Vagina (tissue), 2 donors: ENCODE measurements at regions not wholly inside any gene's neighbourhood (a gene's known extent, or its start where the extent isn't known, plus 50 kb on each side); places are given as distances from the start of the nearest gene placed in this dataset.
"Not testable (repeated sequence)": the region's sequence is repeated elsewhere in the genome, so short reads cannot be mapped to it uniquely, and the experiment has no call there.

Experiments used
- DNase-seq, 2 donors: peaks; one replicate each; pipeline ENCODE4 v3.0.0-alpha.2; 2017; ENCODE audit errors: extremely low spot score in 2 of 2
- H3K27ac ChIP-seq: fragments of 200-600 bp; sonication (generic); one replicate; pipeline ENCODE4 v1.5.1; 2019
- H3K27me3 ChIP-seq: fragments of 200-600 bp; sonication (generic); one replicate; pipeline ENCODE4 v1.5.1; 2019
- H3K36me3 ChIP-seq, 2 donors: fragments of 200-600 bp; sonication (generic); one replicate each; pipeline ENCODE4 v1.5.1; 2017 to 2019
- H3K4me1 ChIP-seq: fragments of 200-600 bp; sonication (generic); one replicate; pipeline ENCODE4 v1.5.1; 2019
- H3K4me3 ChIP-seq, 2 donors: fragments of 200-600 bp; sonication (generic); 1 replicate in 1 of 2; 2 replicates in 1 of 2; pipeline ENCODE4 v1.5.1; 2016 to 2019
- H3K9me3 ChIP-seq: fragments of 200-600 bp; sonication (generic); one replicate; pipeline ENCODE4 v1.5.1; 2019
- POLR2A ChIP-seq, 2 donors: fragments of 450-650 bp; IDR thresholded peaks; one replicate each; pipeline ENCODE4 v1.6.1; 2017; ENCODE audit warnings: antibody characterized with exemption in 2 of 2, mild to moderate bottlenecking in 2 of 2, moderate library complexity in 2 of 2
- POLR2AphosphoS5 ChIP-seq, 2 donors: sonication (generic); formaldehyde crosslinking; IDR thresholded peaks; one replicate each; pipeline ENCODE4 v1.9.0; 2017; ENCODE audit warnings: antibody characterized with exemption in 2 of 2, mild to moderate bottlenecking in 2 of 2, low read depth in 1 of 2; ENCODE audit not compliant: insufficient read depth in 1 of 2
- intact Hi-C: fragments of 100-400 bp; cut with DNase I; formaldehyde crosslinking; loops from one replicate; pipeline ENCODE4 v1.15.1; 2023
- TF ChIP-seq, protein P1 (sequence below), 3 experiments: fragments of 450-650 bp in 2 of 3; fragments of 200-600 bp in 1 of 3; sonication (generic) in 1 of 3; IDR thresholded peaks; one replicate each; pipeline ENCODE4 v1.5.1; 2017 to 2019; ENCODE audit warnings: antibody characterized with exemption in 3 of 3, mild to moderate bottlenecking in 2 of 3, moderate library complexity in 2 of 3

- intact Hi-C loops = no loop called here
- TF ChIP-seq, protein P1, sequence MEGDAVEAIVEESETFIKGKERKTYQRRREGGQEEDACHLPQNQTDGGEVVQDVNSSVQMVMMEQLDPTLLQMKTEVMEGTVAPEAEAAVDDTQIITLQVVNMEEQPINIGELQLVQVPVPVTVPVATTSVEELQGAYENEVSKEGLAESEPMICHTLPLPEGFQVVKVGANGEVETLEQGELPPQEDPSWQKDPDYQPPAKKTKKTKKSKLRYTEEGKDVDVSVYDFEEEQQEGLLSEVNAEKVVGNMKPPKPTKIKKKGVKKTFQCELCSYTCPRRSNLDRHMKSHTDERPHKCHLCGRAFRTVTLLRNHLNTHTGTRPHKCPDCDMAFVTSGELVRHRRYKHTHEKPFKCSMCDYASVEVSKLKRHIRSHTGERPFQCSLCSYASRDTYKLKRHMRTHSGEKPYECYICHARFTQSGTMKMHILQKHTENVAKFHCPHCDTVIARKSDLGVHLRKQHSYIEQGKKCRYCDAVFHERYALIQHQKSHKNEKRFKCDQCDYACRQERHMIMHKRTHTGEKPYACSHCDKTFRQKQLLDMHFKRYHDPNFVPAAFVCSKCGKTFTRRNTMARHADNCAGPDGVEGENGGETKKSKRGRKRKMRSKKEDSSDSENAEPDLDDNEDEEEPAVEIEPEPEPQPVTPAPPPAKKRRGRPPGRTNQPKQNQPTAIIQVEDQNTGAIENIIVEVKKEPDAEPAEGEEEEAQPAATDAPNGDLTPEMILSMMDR (IDR thresholded peaks at IDR 0.05) = no peak
- TF ChIP-seq POLR2A (IDR thresholded peaks at IDR 0.05) = no peak
- no peaks in the 10 kb centered on the region for H3K36me3 ChIP-seq
- no peak overlapping the region for H3K27ac ChIP-seq
- H3K27me3 ChIP-seq = no peaks in the 10 kb centered on the region
- H3K4me1 ChIP-seq = no peaks in the 10 kb centered on the region
- DNase-seq = no peak
- H3K4me3 ChIP-seq = no peak overlapping the region
- no peaks in the 10 kb centered on the region for H3K9me3 ChIP-seq
These were observed 250.4 kb downstream of the LRRC70 start for GRCh38 chr5:62828742-62829603.

GRCh38 chr5:62825623-62826220 lies 247.1 kb downstream of the LRRC70 start:
- H3K4me3 ChIP-seq = no peak overlapping the region
- no peak for DNase-seq
- no peaks in the 10 kb centered on the region for H3K4me1 ChIP-seq
- no peak overlapping the region for H3K27ac ChIP-seq
- no peaks in the 10 kb centered on the region for H3K9me3 ChIP-seq
- TF ChIP-seq POLR2A (IDR thresholded peaks at IDR 0.05) (no peak), POLR2AphosphoS5 (IDR thresholded peaks at IDR 0.05; ENCODE audit: insufficient read depth in 1 of 2, low read depth in 1 of 2) (no peak)
- TF ChIP-seq, protein P1 (IDR thresholded peaks at IDR 0.05) = no peak
- no peaks in the 10 kb centered on the region for H3K36me3 ChIP-seq
- H3K27me3 ChIP-seq = no peaks in the 10 kb centered on the region
- intact Hi-C loops = no loop called here

GRCh38 chr5:62824936-62825335 lies 246.3 kb downstream of the LRRC70 start:
- H3K36me3 ChIP-seq = no peaks in the 10 kb centered on the region
- no peaks in the 10 kb centered on the region for H3K27me3 ChIP-seq
- no peak for DNase-seq
- TF ChIP-seq, protein P1 (IDR thresholded peaks at IDR 0.05) = no peak
- no peak for TF ChIP-seq POLR2A (IDR thresholded peaks at IDR 0.05)
- TF ChIP-seq POLR2AphosphoS5 (IDR thresholded peaks at IDR 0.05; ENCODE audit: insufficient read depth in 1 of 2, low read depth in 1 of 2) = no peak
- H3K4me3 ChIP-seq = no peak overlapping the region
- no peaks in the 10 kb centered on the region for H3K9me3 ChIP-seq
- no peaks in the 10 kb centered on the region for H3K4me1 ChIP-seq
- intact Hi-C loops = no loop called here
- H3K27ac ChIP-seq = no peak overlapping the region

GRCh38 chr5:62817043-62817442 lies 238.4 kb downstream of the LRRC70 start:
- H3K9me3 ChIP-seq, DNase-seq, intact Hi-C loops, H3K27me3 ChIP-seq, H3K4me1 ChIP-seq, H3K4me3 ChIP-seq, H3K36me3 ChIP-seq, H3K27ac ChIP-seq: not testable (repeated sequence)

GRCh38 chr5:62814991-62815390 lies 236.4 kb downstream of the LRRC70 start:
- H3K9me3 ChIP-seq = no peaks in the 10 kb centered on the region
- H3K27me3 ChIP-seq = no peaks in the 10 kb centered on the region
- H3K4me3 ChIP-seq = no peak overlapping the region
- TF ChIP-seq POLR2AphosphoS5 (IDR thresholded peaks at IDR 0.05; ENCODE audit: insufficient read depth in 1 of 2, low read depth in 1 of 2) (no peak), POLR2A (IDR thresholded peaks at IDR 0.05) (no peak)
- TF ChIP-seq, protein P1 (IDR thresholded peaks at IDR 0.05) = no peak
- DNase-seq = no peak
- no peak overlapping the region for H3K27ac ChIP-seq
- intact Hi-C loops = no loop called here
- no peaks in the 10 kb centered on the region for H3K36me3 ChIP-seq
- H3K4me1 ChIP-seq = no peaks in the 10 kb centered on the region
